ENCODE measurements at regions not wholly inside any gene's neighbourhood (a gene's known extent, or its start where the extent isn't known, plus 50 kb on each side); places are given as distances from the start of the nearest gene placed in this dataset.
"Not testable (repeated sequence)": the region's sequence is repeated elsewhere in the genome, so short reads cannot be mapped to it uniquely, and the experiment has no call there.

- no peak for DNase-seq (ENCODE audit: low spot score)
- ChIA-PET POLR2A (ENCODE audit: low non-redundant PET) (no interaction called here), CTCF (no interaction called here)
- no peaks in the 10 kb centered on the region for H3K36me3 ChIP-seq (ENCODE audit: insufficient read depth, low read length, poor library complexity, severe bottlenecking)
- H3K27me3 ChIP-seq (replicated peaks; ENCODE audit: insufficient read depth, low read depth, low read length, poor library complexity) = no peaks in the 10 kb centered on the region
- intact Hi-C loops (cut with micrococcal nuclease; ENCODE audit: unreplicated experiment) = no loop called here
- TF ChIP-seq CTCF (conservative IDR thresholded peaks at IDR 0.05; ENCODE audit: low read depth, low read length) = no peak
- H3K4me3 ChIP-seq (ENCODE audit: low read depth, low read length, poor library complexity, severe bottlenecking) = no peak overlapping the region
- H3K4me1 ChIP-seq (ENCODE audit: insufficient read depth, low read length, poor library complexity, severe bottlenecking) = no peaks in the 10 kb centered on the region
- no peaks in the 10 kb centered on the region for H3K9me3 ChIP-seq (ENCODE audit: low read depth, low read length, poor library complexity, severe bottlenecking)
- BruUV-seq (replicated peaks) = no TSS peak
- no peak overlapping the region for H3K27ac ChIP-seq (ENCODE audit: low read depth, low read length, poor library complexity, severe bottlenecking)
These were observed 219.0 kb downstream of the ZNF608 start for GRCh38 chr5:124527220-124527991.

GRCh38 chr5:124526079-124526478 is 220.4 kb downstream of the ZNF608 start:
- DNase-seq (ENCODE audit: low spot score); H3K9me3 ChIP-seq (ENCODE audit: low read depth, low read length, poor library complexity, severe bottlenecking); CTCF ChIA-PET; H3K27ac ChIP-seq (ENCODE audit: low read depth, low read length, poor library complexity, severe bottlenecking); H3K4me3 ChIP-seq (ENCODE audit: low read depth, low read length, poor library complexity, severe bottlenecking); intact Hi-C loops (cut with micrococcal nuclease; ENCODE audit: unreplicated experiment); H3K27me3 ChIP-seq (replicated peaks; ENCODE audit: insufficient read depth, low read depth, low read length, poor library complexity); H3K4me1 ChIP-seq (ENCODE audit: insufficient read depth, low read length, poor library complexity, severe bottlenecking); H3K36me3 ChIP-seq (ENCODE audit: insufficient read depth, low read length, poor library complexity, severe bottlenecking); POLR2A ChIA-PET (ENCODE audit: low non-redundant PET); BruUV-seq (replicated peaks): not testable (repeated sequence)

- CTCF ChIA-PET = no interaction called here
- no peaks in the 10 kb centered on the region for H3K4me1 ChIP-seq (ENCODE audit: insufficient read depth, low read length, poor library complexity, severe bottlenecking)
- no TSS peak for BruUV-seq (replicated peaks)
- H3K27ac ChIP-seq (ENCODE audit: low read depth, low read length, poor library complexity, severe bottlenecking) = no peak overlapping the region
- TF ChIP-seq CTCF (conservative IDR thresholded peaks at IDR 0.05; ENCODE audit: low read depth, low read length) (no peak), EZH2 (IDR thresholded peaks at IDR 0.05; ENCODE audit: borderline replicate concordance, low read depth, low read length, poor library complexity, severe bottlenecking) (no peak)
- no peaks in the 10 kb centered on the region for H3K9me3 ChIP-seq (ENCODE audit: low read depth, low read length, poor library complexity, severe bottlenecking)
- H3K36me3 ChIP-seq (ENCODE audit: insufficient read depth, low read length, poor library complexity, severe bottlenecking) = no peaks in the 10 kb centered on the region
- intact Hi-C loops (cut with micrococcal nuclease; ENCODE audit: unreplicated experiment) = no loop called here
- no peak for DNase-seq (ENCODE audit: low spot score)
- POLR2A ChIA-PET (ENCODE audit: low non-redundant PET) = no interaction called here
- no peak overlapping the region for H3K4me3 ChIP-seq (ENCODE audit: low read depth, low read length, poor library complexity, severe bottlenecking)
- H3K27me3 ChIP-seq (replicated peaks; ENCODE audit: insufficient read depth, low read depth, low read length, poor library complexity) = no peaks in the 10 kb centered on the region
These were observed 221.7 kb downstream of the ZNF608 start for GRCh38 chr5:124524552-124525232.

- intact Hi-C loops (cut with micrococcal nuclease; ENCODE audit: unreplicated experiment) = no loop called here
- H3K36me3 ChIP-seq (ENCODE audit: insufficient read depth, low read length, poor library complexity, severe bottlenecking) = no peaks in the 10 kb centered on the region
- BruUV-seq (replicated peaks) = no TSS peak
- no peak for DNase-seq (ENCODE audit: low spot score)
- H3K27ac ChIP-seq (ENCODE audit: low read depth, low read length, poor library complexity, severe bottlenecking) = no peak overlapping the region
- no peaks in the 10 kb centered on the region for H3K9me3 ChIP-seq (ENCODE audit: low read depth, low read length, poor library complexity, severe bottlenecking)
- no peaks in the 10 kb centered on the region for H3K27me3 ChIP-seq (replicated peaks; ENCODE audit: insufficient read depth, low read depth, low read length, poor library complexity)
- H3K4me3 ChIP-seq (ENCODE audit: low read depth, low read length, poor library complexity, severe bottlenecking) = no peak overlapping the region
- CTCF ChIA-PET = no interaction called here
- POLR2A ChIA-PET (ENCODE audit: low non-redundant PET) = no interaction called here
- H3K4me1 ChIP-seq (ENCODE audit: insufficient read depth, low read length, poor library complexity, severe bottlenecking) = no peaks in the 10 kb centered on the region
- TF ChIP-seq EZH2 (IDR thresholded peaks at IDR 0.05; ENCODE audit: borderline replicate concordance, low read depth, low read length, poor library complexity, severe bottlenecking) = no peak
- no peak for TF ChIP-seq CTCF (conservative IDR thresholded peaks at IDR 0.05; ENCODE audit: low read depth, low read length)
These were observed 222.5 kb downstream of the ZNF608 start for GRCh38 chr5:124523897-124524296.
